Testis (tissue), 2 donors: ENCODE measurements at regions not wholly inside any gene's neighbourhood (a gene's known extent, or its start where the extent isn't known, plus 50 kb on each side); places are given as distances from the start of the nearest gene placed in this dataset.

Experiments
- DNase-seq: peaks from one replicate; pipeline ENCODE4 v3.0.0-alpha.2; 2019
- H3K27ac ChIP-seq, 2 donors: fragments of 200-600 bp; sonication (generic); one replicate each; pipeline ENCODE4 v1.5.1; 2019
- H3K27me3 ChIP-seq: fragments of 200-600 bp; sonication (generic); one replicate; pipeline ENCODE4 v1.5.1; 2019
- H3K36me3 ChIP-seq: fragments of 200-600 bp; sonication (generic); one replicate; pipeline ENCODE4 v1.5.1; 2017; ENCODE audit warnings: low read depth; ENCODE audit errors: missing control alignments
- H3K4me1 ChIP-seq: fragments of 200-600 bp; sonication (generic); one replicate; pipeline ENCODE4 v1.5.1; 2019
- H3K4me3 ChIP-seq, 2 donors: fragments of 200-600 bp; sonication (generic); one replicate each; pipeline ENCODE4 v1.5.1; 2017 to 2019
- H3K9me3 ChIP-seq: fragments of 200-600 bp; sonication (generic); one replicate; pipeline ENCODE4 v1.5.1; 2017
- POLR2A ChIP-seq: fragments of 450-650 bp; IDR thresholded peaks from one replicate; pipeline ENCODE4 v1.6.1; 2017; ENCODE audit warnings: antibody characterized with exemption, mild to moderate bottlenecking, moderate library complexity
- WGBS, 2 donors: methylation state at CpG; one replicate each; pipeline ENCODE4 v1.1.5; 2018; 5-methylcytosine and 5-hydroxymethylcytosine counted together
- intact Hi-C: fragments of 100-400 bp; cut with DNase I; formaldehyde crosslinking; loops from one replicate; pipeline ENCODE4 v1.15.1; 2023; ENCODE audit warnings: low total_unique reads
- TF ChIP-seq, protein P1 (sequence below), 3 experiments: fragments of 450-650 bp in 2 of 3; fragments of 200-600 bp in 1 of 3; sonication (generic) in 1 of 3; IDR thresholded peaks; one replicate each; pipeline ENCODE4 v1.5.1; 2016 to 2019; ENCODE audit warnings: antibody characterized with exemption in 3 of 3, mild to moderate bottlenecking in 2 of 3, moderate library complexity in 1 of 3

- no peak for DNase-seq
- no peaks in the 10 kb centered on the region for H3K27me3 ChIP-seq
- no peak overlapping the region for H3K27ac ChIP-seq
- H3K9me3 ChIP-seq, result no peaks in the 10 kb centered on the region
- no peak for TF ChIP-seq POLR2A
- TF ChIP-seq, protein P1, sequence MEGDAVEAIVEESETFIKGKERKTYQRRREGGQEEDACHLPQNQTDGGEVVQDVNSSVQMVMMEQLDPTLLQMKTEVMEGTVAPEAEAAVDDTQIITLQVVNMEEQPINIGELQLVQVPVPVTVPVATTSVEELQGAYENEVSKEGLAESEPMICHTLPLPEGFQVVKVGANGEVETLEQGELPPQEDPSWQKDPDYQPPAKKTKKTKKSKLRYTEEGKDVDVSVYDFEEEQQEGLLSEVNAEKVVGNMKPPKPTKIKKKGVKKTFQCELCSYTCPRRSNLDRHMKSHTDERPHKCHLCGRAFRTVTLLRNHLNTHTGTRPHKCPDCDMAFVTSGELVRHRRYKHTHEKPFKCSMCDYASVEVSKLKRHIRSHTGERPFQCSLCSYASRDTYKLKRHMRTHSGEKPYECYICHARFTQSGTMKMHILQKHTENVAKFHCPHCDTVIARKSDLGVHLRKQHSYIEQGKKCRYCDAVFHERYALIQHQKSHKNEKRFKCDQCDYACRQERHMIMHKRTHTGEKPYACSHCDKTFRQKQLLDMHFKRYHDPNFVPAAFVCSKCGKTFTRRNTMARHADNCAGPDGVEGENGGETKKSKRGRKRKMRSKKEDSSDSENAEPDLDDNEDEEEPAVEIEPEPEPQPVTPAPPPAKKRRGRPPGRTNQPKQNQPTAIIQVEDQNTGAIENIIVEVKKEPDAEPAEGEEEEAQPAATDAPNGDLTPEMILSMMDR (IDR thresholded peaks at IDR 0.05), result no peak
- no peak overlapping the region for H3K4me3 ChIP-seq
- intact Hi-C loops, result no loop called here
- H3K4me1 ChIP-seq, result peaks cover 4% of the 10 kb centered on the region
- WGBS, 2 donors, result 44 to 67% methylated on average over 2 of the region's 2 CpGs
- H3K36me3 ChIP-seq, result no peaks in the 10 kb centered on the region
Observed at GRCh38 chr3:99536555-99537314, 101.7 kb upstream of the COL8A1 start.

DNA sequence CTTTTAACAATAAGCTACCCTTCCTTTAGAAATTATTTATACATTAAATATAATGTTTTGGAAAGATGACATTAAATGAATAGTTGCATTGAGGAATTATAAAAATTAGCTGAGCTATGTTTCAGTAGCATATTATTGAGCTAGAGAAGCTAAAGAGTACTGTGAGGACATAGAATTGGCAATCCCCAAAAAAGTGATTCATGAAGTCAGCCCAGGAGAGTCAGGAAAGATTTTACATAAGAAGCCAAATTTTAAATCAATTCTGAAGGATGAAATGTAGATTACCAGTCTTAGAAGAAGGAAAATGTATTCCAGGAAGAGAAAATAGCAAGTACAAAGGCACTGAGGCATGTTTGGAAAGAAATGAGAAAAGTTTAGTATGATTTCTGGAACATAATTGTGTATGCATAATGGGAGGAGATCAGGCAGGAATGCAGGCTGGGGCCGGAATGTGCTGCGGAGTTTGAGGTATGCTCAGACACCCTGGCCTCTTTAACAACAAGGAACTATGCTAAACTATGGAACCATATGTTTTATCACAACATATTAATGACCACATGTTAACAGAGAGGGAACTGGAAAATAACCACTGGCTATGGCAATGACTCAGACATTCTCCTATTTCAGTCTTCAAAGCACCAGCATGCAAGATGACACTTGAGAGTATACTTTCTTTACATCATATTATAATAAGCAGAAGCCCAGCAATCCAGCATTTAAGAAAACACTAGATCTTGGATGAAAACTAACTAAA, 103.3 kb upstream of the COL8A1 start:
- no peak for DNase-seq
- H3K4me1 ChIP-seq, result peaks cover 4% of the 10 kb centered on the region
- H3K36me3 ChIP-seq, result no peaks in the 10 kb centered on the region
- WGBS, 2 donors, result 77 to 93% methylated on average over 2 of the region's 2 CpGs
- no peak overlapping the region for H3K4me3 ChIP-seq
- no peak for TF ChIP-seq POLR2A
- intact Hi-C loops, result no loop called here
- H3K27ac ChIP-seq, result no peak overlapping the region
- H3K27me3 ChIP-seq, result no peaks in the 10 kb centered on the region
- no peaks in the 10 kb centered on the region for H3K9me3 ChIP-seq

DNA sequence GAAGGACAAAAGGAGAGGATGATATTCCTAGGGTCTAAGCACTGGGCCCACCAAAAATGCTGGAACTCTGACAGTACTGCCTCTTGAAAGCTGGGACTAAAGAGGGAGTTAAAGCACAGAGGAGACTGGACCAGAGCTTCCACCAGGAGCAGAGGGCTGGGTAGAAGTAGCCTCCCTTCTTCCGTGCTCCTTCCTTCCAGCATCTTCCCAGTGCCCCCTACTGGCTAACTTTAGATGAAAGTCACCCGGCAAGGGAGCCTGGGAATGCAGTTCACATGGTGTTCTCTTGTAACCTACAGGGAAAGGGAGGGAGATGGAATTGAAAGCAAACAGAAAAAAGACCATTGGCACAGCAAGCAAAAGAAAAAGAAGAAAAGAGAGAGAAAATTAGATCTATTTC, 106.1 kb upstream of the COL8A1 start:
- DNase-seq, result peak; percentile 76
- H3K36me3 ChIP-seq, result no peaks in the 10 kb centered on the region
- no peaks in the 10 kb centered on the region for H3K9me3 ChIP-seq
- H3K27me3 ChIP-seq, result no peaks in the 10 kb centered on the region
- no peak overlapping the region for H3K27ac ChIP-seq
- H3K4me1 ChIP-seq, result peaks cover 4% of the 10 kb centered on the region
- TF ChIP-seq POLR2A, result no peak
- TF ChIP-seq, protein P1 (IDR thresholded peaks at IDR 0.05), result peak; percentile 47 to 57 (median 49)
- WGBS, 2 donors, result 37 to 73% methylated on average over 2 of the region's 2 CpGs
- H3K4me3 ChIP-seq, result no peak overlapping the region
- intact Hi-C loops, result no loop called here

DNA sequence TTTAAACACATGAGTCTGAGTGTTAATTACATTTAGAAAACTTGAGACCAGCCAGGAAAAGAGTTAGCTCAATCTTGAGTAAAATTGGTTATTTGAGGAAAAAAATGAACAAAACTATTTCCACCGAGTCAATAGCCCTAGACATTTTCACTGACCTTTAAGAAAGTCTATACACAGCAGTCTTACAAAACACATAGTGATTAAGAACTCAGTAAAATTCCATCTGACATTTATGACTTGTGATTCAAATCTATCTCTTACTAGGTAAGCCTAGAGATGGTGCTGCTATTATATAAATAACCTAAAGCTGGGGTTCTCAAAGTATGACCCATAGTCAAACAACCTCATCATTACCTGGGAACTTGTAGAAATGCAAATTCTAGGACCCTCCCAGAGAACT, 109.1 kb upstream of the COL8A1 start:
- 90 to 100% methylated on average over 1 of the region's 1 CpG for WGBS, 2 donors
- H3K27me3 ChIP-seq, result no peaks in the 10 kb centered on the region
- intact Hi-C loops, result no loop called here
- no peak for DNase-seq
- H3K27ac ChIP-seq, result no peak overlapping the region
- H3K36me3 ChIP-seq, result no peaks in the 10 kb centered on the region
- H3K4me3 ChIP-seq, result no peak overlapping the region
- no peaks in the 10 kb centered on the region for H3K4me1 ChIP-seq
- TF ChIP-seq POLR2A, result no peak
- TF ChIP-seq, protein P1 (IDR thresholded peaks at IDR 0.05), result no peak
- H3K9me3 ChIP-seq, result no peaks in the 10 kb centered on the region

DNA sequence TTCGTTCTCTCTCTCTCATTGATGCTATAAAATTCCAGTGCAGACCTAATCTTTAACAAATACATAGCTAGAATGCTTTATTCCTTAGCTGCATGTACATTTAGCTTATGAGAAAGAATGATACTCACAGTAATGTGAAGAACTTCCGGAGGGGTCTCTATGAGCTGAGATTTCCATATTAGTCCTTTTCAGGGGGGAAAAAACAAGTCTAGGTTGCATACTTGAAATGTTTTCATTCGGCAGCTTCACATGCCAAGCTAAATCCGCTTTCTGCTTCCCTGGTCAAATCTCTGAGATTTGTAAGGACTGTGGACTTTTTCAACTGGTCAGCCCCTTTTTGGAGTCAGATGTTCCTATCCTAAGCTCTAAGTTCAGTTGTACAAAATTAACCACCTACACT, 111.5 kb upstream of the COL8A1 start:
- Histone ChIP-seq H3K9me3 (no peaks in the 10 kb centered on the region), H3K4me1 (no peaks in the 10 kb centered on the region), H3K27me3 (no peaks in the 10 kb centered on the region), H3K27ac (no peak overlapping the region), H3K4me3 (no peak overlapping the region), H3K36me3 (no peaks in the 10 kb centered on the region)
- intact Hi-C loops, result no loop called here
- TF ChIP-seq, protein P1 (IDR thresholded peaks at IDR 0.05), result no peak
- no peak for TF ChIP-seq POLR2A
- WGBS, 2 donors, result 66 to 70% methylated on average over 4 of the region's 4 CpGs
- DNase-seq, result no peak
